RWPE2 (cell line): ENCODE measurements at regions not wholly inside any gene's neighbourhood (a gene's known extent, or its start where the extent isn't known, plus 50 kb on each side); places are given as distances from the start of the nearest gene placed in this dataset.

Experiments
- ATAC-seq: fragments of 200-7000 bp; cut with Tn5 transposase; 3 replicates; pipeline ENCODE4 v1.9.1; 2021; ENCODE audit warnings: low read depth
- DNase-seq: peaks from one replicate; pipeline ENCODE4 v3.0.0-alpha.2; 2020; ENCODE audit warnings: low spot score
- H3K27ac ChIP-seq: fragments of 450-650 bp; 2 replicates; pipeline ENCODE4 v1.5.1; 2017; ENCODE audit warnings: mild to moderate bottlenecking; ENCODE audit not compliant: poor library complexity, severe bottlenecking
- H3K27me3 ChIP-seq: fragments of 250-450 bp; sonication (Bioruptor Pico); 2 replicates; pipeline ENCODE4 v1.5.1; 2021; ENCODE audit warnings: mild to moderate bottlenecking, moderate library complexity; ENCODE audit not compliant: insufficient read depth, poor library complexity, severe bottlenecking
- H3K36me3 ChIP-seq: fragments of 250-450 bp; sonication (Bioruptor Pico); 2 replicates; pipeline ENCODE4 v1.5.1; 2020; ENCODE audit warnings: low read depth, mild to moderate bottlenecking, moderate library complexity
- H3K4me1 ChIP-seq: fragments of 250-450 bp; sonication (Bioruptor Pico); 2 replicates; pipeline ENCODE4 v1.5.1; 2021; ENCODE audit warnings: mild to moderate bottlenecking, moderate library complexity; ENCODE audit not compliant: insufficient read depth, poor library complexity, severe bottlenecking
- H3K4me3 ChIP-seq: fragments of 250-450 bp; sonication (Bioruptor Pico); 2 replicates; pipeline ENCODE4 v1.5.1; 2021; ENCODE audit warnings: mild to moderate bottlenecking, moderate library complexity; ENCODE audit not compliant: severe bottlenecking
- H3K9me3 ChIP-seq: fragments of 250-450 bp; sonication (Bioruptor Pico); 2 replicates; pipeline ENCODE4 v1.5.1; 2021; ENCODE audit warnings: mild to moderate bottlenecking, moderate library complexity; ENCODE audit not compliant: severe bottlenecking
- CTCF ChIP-seq: fragments of 450-650 bp; IDR thresholded peaks from one replicate; pipeline ENCODE4 v1.5.1; 2017; ENCODE audit warnings: mild to moderate bottlenecking, moderate library complexity; ENCODE audit not compliant: poor library complexity, severe bottlenecking

DNA sequence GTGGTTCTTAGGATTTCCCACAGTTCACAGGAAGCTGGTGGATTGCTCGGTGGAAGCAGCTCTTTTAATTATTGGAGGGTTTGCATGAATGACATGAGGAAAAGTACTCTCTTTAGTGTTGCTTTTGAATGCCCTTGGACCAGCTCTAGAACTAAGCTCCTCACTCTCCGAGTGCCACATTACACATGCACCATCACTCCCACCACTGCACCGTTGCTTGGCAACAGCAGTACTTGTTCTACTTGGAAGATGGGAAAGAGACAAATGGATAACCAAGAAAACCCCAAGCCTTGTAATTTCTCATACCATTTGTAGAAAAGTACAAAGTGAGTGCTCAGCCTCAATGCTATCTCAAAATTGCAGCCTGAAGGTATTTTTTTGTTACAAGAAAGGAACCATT is 620.2 kb upstream of the BOD1L1 start:
- Histone ChIP-seq H3K36me3 (no peaks in the 10 kb centered on the region), H3K4me3 (no peak overlapping the region), H3K27ac (no peak overlapping the region), H3K27me3 (no peaks in the 10 kb centered on the region), H3K4me1 (no peaks in the 10 kb centered on the region), H3K9me3 (no peaks in the 10 kb centered on the region)
- DNase-seq (no peak), ATAC-seq (no peak)
- no peak for TF ChIP-seq CTCF

DNA sequence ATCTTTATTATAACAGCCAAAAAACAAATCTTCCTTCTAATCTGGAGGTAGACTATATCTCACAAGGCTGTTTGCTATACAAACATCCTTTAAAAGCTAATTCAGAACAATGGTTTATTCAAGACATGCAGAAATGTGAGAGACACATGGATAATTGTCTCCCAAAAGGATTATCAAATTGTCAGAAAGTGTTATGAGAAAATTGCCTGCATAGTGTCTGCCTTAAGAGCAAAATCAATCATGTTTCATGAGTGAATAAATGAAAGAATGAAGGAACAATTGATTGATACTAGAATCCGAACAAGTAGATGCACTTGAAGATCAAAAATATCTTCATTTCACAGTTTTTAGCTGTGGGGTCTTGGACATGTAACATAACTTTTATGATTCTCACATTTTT is 621.7 kb upstream of the BOD1L1 start:
- Histone ChIP-seq H3K27me3 (no peaks in the 10 kb centered on the region), H3K9me3 (no peaks in the 10 kb centered on the region), H3K4me3 (no peak overlapping the region), H3K27ac (no peak overlapping the region), H3K36me3 (no peaks in the 10 kb centered on the region), H3K4me1 (no peaks in the 10 kb centered on the region)
- TF ChIP-seq CTCF, result no peak
- DNase-seq, result no peak
- ATAC-seq, result no peak

DNA sequence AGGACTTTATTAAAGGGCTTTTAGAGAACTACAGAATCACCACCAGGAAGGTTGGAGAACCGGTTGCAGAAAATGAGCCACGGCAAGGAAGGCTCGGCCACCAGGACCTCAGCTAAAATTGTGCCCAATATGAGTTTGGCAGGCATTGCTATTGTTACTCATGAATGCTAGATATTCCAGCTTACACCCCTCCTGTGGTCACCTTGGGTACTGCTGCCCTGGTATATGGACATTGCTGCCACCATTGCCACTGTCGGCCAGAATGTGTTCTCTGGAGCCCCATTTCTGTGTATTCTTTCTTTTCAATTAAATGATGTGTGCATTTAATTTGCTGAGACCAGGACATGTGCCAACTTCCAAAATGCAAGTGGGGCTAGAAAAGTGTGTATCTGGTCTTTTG is 626.7 kb upstream of the BOD1L1 start:
- Histone ChIP-seq H3K27me3 (no peaks in the 10 kb centered on the region), H3K27ac (no peak overlapping the region), H3K4me1 (no peaks in the 10 kb centered on the region), H3K9me3 (no peaks in the 10 kb centered on the region), H3K36me3 (no peaks in the 10 kb centered on the region), H3K4me3 (no peak overlapping the region)
- no peak for DNase-seq
- ATAC-seq, result peak; percentile 61; the same call in 2 of the 3 replicates
- TF ChIP-seq CTCF, result peak; percentile 67

DNA sequence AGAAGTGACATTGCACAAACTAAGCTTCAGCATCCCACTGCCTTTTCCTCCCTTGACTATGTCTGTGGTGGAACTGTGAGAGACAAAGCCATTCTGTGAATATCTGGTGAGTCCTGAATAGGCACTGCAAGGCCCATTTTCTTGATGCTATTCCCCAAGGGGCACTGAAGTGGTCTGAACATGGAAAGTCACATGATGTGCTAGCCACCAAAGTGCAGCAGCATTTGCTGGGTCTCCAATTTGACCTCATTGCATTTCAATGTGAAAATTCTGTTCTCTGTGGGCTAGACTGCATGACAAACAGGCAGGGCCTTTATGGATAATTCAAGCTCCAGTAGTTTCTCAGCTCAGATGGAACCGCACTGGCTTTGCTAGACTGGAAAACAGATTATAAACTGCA is 627.4 kb upstream of the BOD1L1 start:
- no peak for TF ChIP-seq CTCF
- Histone ChIP-seq H3K27me3 (no peaks in the 10 kb centered on the region), H3K4me3 (no peak overlapping the region), H3K27ac (no peak overlapping the region), H3K9me3 (no peaks in the 10 kb centered on the region), H3K4me1 (no peaks in the 10 kb centered on the region), H3K36me3 (no peaks in the 10 kb centered on the region)
- DNase-seq, result no peak
- ATAC-seq, result no peak

DNA sequence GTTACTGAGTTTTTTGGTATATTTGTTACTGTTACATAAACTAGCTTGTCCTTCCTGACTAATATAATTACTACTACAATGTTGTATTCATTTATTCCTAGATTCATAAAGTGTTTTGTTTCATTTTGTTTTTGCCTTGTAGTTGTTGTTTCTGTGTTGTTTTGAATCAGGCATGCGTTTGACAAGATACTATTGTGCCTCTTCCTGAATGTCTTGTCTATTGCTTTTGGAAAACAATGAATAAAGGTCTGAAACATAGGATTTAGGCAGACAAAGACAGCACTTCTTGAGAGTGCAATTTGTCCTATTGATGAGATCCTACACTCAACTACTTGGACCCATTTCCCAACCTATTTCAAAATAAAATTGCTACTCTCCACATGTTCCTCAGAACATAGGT is 630.4 kb upstream of the BOD1L1 start:
- Histone ChIP-seq H3K4me1 (no peaks in the 10 kb centered on the region), H3K27me3 (no peaks in the 10 kb centered on the region), H3K4me3 (no peak overlapping the region), H3K36me3 (no peaks in the 10 kb centered on the region), H3K27ac (no peak overlapping the region), H3K9me3 (no peaks in the 10 kb centered on the region)
- no peak for DNase-seq
- ATAC-seq, result no peak
- no peak for TF ChIP-seq CTCF
